Medulla oblongata (tissue), 1 donor: ENCODE measurements at regions not wholly inside any gene's neighbourhood (a gene's known extent, or its start where the extent isn't known, plus 50 kb on each side); places are given as distances from the start of the nearest gene placed in this dataset.
"Not testable (repeated sequence)": the region's sequence is repeated elsewhere in the genome, so short reads cannot be mapped to it uniquely, and the experiment has no call there.

Source experiments
- DNase-seq: peaks from one replicate; pipeline ENCODE4 v3.0.0-alpha.2; 2015; ENCODE audit errors: extremely low spot score

DNA sequence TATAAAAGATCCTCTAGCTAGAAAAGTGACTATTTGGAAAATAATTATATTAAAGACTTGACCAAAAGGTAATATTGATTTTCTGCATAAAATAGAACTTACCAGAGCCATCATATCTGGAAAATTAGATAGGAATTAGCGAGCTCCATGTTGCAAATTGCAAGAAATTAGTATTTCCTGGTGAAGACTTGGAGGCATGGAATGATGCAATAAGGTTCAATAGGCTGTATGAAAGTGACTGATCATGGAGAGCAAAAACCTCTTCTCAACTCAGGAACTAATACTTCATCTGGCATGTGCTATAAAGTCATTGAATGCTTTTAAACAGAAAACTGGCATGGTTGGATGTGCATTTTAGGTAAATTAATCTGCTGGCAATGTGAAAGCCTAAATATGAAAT lies 66.3 kb upstream of the UFM1 start:
- no peak for DNase-seq

DNA sequence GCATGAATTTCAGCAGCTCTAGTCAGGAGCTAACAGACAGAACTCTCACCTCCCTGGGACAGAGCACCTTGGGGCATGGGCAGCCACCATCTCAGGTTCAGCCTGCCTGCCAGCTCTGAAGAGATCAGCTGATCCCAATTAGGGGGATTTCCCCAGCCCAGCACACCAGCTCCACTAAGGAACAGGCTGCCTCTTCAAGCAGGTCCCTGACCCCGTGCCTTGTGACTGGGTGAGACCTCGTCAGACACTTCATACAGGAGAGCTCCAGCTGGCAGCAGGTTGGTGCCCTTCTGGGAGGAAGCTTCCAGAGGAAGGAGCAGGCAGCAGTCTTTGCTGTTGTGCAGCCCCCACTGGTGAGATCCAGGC lies 84.5 kb upstream of the UFM1 start:
- DNase-seq = no peak

DNA sequence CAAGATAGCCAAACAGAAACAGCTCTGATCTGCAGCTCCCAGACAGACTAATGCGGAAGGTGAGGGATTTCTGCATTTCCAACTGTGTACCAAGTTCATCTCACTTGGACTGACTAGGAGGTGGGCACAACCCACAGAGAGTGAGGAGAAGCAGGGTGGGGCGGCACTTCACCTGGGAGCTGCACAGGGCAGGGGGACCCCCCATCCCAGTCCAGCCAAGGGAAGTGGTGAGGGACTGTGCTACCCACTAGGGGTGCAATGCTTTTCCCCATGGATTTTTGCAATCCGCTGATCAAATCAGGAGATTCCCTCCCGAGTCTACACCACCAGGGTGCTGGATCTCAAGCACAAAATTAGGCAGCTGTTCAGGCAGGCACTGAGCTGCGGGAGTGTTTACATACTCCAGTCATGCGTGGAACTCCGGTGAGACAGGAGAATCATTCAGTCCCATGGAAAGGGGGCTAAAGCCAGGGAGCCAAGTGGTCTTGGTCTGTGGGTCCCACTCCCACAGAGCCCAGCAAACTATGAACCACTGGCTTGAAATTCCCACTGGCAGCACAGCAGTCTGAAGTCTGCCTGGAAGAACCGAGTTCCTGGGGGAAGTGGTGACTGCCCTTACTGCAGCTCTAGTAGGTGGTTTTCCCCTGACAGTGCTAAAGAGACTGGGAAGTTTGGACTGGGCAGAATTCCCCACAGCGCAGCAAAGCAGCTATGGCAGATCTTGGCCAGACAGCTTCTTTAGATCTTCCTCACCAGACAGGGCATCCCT lies 85.1 kb upstream of the UFM1 start:
- DNase-seq = no peak

DNA sequence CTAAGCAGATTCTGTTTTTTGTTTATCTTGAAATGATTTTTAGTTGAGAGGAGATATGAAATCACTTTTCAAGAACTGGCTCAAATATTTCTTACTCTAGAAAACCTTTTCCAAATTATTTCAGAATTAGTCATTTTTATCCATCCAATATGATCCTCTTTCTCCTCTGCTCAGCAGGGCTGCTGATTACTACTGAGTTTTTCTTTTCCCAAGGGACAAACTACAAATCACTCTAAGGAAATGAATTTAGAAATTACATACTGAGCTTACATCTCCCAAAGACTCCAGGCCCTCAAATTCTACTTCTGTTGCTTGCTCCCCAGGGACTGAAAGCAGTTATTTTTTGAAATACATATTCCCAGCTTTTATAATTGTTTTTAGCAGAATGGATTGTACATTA lies 87.4 kb upstream of the UFM1 start:
- no peak for DNase-seq

DNA sequence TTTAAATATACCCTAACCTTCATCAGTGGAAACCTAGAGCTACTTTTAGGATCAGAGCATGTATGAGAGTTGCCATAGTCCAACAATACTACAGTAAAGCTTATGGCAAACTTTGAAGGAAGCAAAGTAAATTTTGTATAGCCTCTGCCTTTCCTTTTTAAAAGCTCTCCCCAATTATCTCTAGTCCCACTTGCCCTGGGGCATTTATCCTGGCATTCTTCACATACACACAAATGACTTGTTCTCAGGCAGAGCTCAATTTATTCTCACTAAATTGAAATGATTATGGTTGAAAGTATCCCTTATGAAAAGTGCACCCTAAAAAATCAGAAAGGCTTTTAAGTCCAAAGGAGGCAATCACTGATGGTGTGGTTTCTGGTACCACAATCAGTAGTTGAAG lies 94.1 kb upstream of the UFM1 start:
- DNase-seq = no peak

DNA sequence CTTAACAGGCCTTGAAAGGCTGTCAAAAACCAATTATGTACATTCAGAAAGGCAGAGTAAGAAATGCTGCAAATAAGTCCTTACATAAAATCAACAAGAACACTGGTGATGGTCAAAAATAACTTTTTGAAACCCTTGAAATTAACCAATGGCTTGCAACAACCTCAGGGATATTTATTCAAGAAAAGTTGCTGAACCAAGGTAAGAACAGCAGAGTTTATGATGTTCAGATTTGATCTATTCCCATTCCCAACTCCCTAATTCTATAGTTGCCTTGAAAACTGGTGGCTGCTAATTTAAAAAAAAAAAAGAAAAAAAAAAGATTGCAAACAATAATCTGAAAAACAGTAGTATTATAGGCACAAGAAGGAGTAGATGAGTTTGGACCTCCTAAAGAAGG lies 109.8 kb upstream of the UFM1 start:
- no peak for DNase-seq

DNA sequence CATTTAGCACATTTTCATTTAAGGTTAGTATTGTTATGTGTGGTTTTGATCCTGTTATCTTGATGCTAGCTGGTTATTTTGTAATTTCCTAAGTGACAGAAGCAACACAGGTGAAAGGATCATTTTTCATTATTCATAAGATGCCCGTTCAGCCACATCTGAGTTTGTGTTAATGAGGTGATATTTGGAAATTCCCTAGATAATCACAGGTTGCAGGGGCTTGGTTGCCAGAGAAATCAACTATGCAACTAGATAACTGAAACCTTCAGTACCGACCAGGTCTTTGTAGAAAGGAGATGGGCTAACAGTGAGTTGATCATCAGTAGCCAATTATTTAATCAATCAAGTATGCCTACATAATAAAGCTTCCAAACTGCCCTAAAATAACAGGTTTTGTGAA lies 121.3 kb upstream of the UFM1 start:
- DNase-seq = no peak

DNA sequence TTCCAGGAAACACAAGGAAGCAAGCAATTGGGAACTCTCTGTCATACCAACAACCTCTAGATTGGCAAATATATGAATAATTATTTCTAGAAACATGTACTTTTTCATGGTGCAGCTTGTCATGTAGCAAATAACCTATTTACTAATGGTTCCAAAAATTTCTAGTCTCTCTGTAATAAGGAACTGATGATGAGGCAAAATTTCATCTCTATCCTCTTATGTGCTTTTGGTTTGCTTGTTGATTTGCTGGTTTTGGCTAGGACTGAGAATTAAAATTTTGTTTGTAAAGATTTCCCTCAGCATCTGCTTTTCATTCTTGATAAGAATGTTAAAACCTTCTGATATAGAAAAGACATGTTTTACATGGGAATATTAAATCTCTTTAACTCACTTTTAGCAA lies 123.2 kb upstream of the UFM1 start:
- DNase-seq = no peak

DNA sequence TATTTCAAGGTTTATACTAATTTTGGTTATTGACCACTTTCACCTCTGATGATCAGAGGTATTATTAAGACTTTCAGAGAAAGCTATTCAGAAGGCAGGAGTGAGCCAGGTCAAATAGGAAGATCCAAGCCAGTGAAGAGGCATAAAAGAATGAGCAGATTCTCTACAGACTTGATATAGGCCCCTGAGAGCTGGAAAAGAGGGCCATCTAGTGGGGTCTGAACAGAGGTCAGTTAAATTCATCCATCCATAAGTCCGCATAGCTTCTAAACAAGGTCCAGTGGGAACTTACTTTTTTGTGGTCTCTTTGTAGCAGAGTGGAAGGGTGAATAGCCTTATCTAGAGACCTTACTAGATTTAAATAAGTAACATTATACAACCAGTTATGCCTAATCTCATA lies 126.6 kb upstream of the UFM1 start:
- DNase-seq = peak; percentile 28

DNA sequence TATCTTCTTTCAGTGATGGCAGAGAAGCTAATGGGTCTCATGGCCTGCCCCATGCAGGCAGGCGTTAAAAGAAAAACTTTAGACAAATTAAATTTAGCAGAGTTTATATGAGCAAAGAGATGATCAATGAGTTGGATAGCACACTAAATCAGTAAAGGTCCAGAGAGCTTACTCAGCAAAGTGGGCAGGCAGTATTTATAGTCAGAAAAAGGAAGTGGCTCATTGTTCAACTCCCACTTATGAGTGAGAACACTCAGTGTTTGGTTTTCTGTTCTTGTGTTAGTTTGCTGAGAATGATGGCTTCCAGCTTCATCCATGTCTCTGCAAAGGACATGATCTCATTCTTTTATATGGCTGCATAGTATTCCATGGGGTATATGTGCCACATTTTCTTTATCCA lies 128.5 kb upstream of the UFM1 start:
- not testable (repeated sequence) for DNase-seq

DNA sequence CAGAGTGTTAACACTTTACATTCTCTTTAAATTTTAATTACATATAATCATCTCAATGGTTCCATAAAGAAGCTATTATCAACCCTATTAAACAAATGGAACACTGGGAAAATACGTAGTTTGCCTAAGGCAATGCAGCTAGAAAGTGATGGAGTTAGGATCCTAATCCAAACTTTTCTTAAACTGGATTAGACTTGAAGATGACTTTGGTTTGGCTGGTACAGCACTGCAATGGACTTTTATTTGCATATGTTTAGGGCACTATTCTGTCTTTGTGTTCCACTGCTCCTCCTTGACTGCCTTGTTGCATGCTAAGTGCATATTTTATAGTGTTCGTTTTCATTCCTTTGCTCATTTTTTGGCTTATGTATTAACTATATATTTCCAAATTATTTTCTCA lies 133.5 kb upstream of the UFM1 start:
- DNase-seq = no peak

DNA sequence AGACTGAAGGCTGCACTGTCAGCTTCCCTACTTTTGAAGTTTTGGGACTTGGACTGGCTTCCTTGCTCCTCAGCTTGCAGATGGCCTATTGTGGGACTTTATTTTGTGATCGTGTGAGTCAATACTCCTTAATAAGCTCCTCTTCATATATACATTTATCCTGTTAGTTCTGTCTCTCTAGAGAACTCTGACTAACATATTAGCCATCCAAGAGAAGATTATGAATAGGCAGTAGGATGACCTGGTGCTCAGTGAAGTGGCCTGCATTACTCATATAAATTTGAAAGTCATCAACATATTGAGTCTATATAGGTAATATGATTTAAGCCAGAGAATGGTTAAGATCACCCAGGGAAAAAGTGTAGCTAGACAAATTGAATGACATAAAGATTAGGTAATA lies 136.3 kb upstream of the UFM1 start:
- DNase-seq = no peak

DNA sequence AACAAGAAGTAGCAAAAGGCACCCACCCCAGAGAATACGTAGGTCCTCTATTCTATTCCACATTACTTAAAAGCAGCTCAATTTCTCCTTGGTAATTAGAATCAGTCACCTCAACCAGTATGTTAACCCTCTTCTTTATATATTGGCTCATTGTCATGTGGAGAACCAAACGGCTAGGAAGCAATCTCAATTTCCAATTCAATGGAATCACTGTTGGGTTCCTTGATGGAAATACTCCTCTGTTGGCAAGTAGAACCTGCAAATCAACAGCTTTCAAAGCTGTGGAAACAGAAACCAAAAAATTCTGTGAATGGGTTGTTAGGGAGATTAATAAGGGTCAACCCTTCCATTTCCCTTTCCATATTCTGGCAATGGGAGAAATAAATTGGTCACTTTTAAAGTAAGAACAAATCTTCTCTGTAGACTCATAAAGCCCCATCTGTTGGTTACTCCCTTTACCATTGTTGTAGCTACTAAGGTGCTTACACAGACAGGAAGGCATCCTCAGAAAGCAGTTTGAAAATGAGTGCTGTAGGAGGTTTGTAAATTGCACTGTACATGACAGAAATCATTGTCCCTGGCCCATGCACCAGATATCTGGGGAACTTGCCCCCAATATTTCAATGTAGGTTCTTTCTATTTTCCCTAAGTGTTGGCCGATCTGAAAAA lies 138.6 kb upstream of the UFM1 start:
- no peak for DNase-seq

DNA sequence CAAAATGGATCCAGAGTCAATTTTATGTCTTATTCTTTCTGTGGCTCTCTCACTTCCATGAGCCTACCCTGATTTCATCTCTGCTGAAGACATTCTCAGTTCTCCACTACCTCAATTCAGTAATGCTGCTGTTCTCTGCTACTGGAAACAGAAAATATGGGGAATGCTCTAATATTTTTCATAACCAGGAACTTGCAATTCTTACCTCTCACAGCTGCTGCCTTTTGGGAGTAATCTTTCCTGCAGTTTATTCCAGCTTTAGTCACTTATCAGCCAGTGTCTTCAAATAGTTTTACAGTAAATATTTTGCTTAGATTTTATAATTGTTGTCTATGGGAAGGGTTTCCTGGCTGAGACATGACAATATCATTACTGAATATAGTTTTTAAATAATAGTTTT lies 145.1 kb upstream of the UFM1 start:
- DNase-seq = no peak

DNA sequence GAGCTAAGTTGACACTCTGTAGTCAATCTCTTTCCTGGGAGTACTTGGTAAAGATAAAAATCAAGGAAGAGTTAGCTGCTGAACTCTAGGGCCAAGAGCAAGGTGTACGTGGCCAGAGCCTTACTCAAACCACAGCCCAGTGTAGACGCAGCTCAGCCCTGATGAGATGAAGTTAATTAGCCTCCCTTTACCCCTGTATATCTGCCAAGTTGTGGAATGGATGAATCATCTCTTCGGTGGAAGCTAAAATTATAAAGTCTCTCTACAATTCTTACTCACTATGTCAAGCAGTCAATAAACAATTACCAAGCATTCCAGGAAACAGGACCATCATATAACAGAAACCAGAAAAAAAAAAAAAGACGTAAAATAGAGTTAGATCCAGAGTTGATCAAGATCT lies 146.9 kb upstream of the UFM1 start:
- no peak for DNase-seq

DNA sequence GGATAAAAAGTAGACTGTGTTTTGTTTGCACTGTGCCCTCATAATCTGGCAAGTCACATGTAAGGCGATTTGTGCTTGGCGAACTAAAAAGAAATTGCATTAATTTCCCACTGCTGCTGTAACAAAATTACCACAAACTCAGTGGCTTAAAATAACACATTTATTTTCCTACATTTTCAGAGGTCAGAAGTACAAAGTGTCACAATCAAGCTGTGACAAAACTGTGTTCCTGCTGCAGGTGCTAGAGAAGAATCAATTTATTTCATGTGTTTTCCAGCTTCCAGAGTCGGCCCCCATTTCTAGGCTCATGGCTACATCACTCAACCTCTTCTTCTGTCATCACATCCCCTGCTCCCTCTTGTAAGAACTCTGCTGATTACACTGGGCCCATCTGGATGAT lies 158.6 kb upstream of the UFM1 start:
- DNase-seq = no peak

DNA sequence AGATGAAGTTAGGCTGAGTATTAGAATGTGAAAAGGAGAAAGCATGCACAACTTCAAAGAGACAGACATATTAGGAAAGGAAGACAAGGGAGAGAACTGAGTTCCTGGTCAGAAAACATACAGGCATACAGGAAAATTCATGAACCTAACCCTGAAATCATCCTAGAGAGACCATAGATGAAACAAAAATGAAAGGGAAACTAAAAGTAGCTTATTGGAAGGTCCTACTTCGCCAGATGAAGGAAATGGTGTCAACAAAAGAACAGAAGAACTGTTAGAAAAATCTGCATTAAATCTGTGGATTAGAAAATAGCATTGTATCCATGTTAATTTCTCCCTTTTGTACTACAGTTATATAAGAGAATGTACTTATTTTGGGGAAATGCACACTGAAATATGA lies 169.0 kb upstream of the UFM1 start:
- no peak for DNase-seq

DNA sequence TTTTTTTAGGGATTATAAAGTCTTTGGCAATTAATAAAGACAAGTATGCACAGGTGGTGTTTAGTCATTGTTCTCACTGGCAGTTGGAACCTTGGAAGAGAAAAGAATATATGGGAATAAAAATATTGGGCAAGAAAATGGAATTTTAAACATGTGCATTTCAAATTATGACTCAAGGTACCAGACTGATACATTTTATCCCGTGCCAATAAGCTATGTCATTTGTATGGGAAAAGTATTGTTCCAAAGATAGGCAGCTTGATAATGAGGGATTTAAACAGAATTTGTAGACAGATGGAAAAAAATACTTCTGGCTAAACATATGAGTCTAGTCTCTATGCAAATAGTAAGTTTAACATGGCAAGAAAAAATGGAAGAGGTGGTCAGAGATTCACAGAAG lies 169.5 kb upstream of the UFM1 start:
- DNase-seq = no peak

DNA sequence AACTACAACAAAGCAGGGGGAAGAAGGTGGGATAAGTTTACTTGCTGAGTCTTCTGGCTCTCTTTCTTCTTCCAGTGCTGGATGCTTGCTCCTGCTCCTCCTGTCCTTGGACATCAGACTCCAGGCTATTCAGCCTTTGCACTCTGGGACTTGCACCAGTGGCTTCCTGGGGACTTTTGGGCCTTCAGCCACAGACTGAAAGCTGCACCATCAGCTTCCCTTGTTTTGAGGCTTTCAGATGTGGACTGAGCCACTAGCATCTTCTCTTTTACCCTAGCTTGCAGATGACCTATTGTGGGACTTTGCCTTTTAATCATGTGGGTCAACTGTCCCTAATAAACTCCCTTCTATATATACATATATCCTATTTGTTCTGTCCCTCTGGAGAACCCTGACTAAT lies 173.0 kb upstream of the UFM1 start:
- no peak for DNase-seq

DNA sequence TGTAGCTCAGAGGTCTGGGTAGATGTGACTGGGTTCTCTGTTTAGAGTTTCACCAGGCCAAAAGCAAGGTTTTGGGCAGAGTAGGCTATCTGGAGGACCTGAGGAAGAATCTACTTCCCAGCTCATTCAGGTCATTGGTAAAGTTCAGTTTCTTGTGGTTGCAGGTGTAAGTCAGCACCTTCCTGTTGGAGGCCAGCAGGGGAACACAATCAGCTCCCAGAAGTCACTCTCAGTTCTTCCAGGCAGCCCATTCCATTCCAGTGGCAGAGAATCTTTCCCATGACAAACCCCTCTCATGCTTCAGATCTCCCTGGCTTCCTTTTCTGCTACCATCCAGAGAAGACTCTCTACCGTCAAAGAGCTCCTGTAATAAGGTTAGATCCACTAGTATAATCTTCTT lies 176.2 kb upstream of the UFM1 start:
- no peak for DNase-seq

DNA sequence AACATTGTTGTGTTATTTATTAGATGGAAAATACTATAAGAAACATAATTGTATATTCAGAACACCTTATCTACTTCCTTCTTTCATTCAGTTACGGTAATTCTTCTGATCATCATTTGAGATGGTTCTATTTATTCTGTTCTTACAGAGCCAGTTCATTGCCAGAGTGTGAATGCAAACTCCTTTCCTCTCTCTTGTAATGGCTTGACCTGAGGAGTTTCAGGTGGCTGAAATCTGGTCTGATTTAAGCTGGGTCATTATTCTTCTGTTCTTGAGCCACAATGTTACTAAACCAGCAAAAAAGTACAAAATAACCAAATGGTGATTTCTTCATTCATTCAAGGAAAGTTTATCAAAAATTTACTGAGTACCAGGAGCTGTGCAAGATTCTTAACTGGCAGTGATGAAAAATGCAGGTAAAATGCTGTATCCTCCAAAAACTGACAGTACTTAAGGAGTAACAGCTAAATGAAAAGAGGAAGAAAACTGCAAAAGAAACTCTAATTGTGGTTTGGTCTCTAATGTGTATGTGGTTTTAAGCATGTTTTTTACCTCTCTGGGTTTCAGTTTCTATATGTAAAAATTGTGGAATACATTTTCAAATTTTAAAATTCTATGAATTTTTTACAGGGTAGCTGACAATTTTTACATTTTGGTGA lies 182.4 kb upstream of the UFM1 start:
- DNase-seq = no peak

DNA sequence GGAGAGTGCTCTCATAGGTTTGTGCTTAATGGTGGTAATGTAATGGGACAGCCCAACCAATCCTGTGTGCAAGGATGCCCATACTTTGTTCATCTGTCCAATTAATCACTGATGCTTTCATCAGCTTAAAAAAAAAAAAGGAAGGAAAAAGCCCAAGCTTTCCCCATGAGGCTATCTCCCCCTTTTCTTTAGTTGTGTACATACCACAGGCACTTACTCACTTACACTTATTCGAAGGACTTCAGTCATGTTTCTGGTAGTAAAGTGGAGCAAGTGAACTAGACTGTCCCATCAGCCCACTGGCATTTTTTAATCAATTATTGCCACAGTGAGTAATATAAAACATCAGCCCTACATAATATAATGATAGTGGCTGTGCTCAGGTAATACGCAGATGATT lies 183.5 kb upstream of the UFM1 start:
- DNase-seq = no peak

DNA sequence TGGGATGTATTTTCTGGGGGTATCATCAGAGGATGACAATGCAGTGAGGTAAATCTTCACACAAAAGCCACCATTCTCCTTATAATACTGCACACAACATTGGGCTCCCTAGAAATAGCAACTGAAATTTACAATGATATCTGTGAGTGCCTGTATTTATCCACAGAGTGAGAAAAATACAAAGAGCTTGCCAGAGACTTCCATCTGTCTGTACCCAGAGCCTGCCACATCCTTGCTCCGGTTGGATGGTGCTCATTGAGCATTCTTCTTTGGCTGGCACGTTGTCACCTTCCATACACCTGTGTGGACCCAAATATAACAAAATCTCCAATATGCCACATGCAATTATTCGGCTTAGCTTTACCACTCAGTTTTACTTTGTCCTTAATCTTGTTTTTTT lies 189.5 kb upstream of the UFM1 start:
- DNase-seq = no peak
